NCI-H2196 treated with DMSO at 0.1 percent for 48 hours (cell line): ENCODE measurements at regions not wholly inside any gene's neighbourhood (a gene's known extent, or its start where the extent isn't known, plus 50 kb on each side); places are given as distances from the start of the nearest gene placed in this dataset.
"Not testable (repeated sequence)": the region's sequence is repeated elsewhere in the genome, so short reads cannot be mapped to it uniquely, and the experiment has no call there.

ENCODE experiments used
- DNase-seq: peaks from one replicate; lab custom pipeline; 2025; ENCODE audit not compliant: unreplicated experiment; lab: John Stamatoyannopoulos, UW

DNA sequence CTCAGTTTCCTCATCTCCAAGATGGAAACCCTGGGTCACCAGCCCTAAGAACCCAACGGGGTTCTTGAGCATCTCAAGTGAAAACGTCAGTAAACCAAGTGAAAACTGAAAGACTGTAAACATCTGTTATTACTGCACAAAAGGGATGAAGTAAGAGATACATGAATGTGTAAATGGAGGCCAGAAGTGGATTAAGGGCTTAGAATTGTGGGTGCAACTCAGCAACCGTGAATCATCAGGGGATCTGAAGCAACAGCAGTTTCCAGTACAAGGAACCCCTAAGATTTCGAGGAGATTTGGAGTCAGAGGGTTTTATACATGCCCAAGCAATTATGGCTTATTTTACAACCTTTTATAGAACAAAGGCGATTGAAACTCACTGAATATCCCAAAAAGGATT is 95.7 kb upstream of the SVIL start:
- no peak for DNase-seq

DNA sequence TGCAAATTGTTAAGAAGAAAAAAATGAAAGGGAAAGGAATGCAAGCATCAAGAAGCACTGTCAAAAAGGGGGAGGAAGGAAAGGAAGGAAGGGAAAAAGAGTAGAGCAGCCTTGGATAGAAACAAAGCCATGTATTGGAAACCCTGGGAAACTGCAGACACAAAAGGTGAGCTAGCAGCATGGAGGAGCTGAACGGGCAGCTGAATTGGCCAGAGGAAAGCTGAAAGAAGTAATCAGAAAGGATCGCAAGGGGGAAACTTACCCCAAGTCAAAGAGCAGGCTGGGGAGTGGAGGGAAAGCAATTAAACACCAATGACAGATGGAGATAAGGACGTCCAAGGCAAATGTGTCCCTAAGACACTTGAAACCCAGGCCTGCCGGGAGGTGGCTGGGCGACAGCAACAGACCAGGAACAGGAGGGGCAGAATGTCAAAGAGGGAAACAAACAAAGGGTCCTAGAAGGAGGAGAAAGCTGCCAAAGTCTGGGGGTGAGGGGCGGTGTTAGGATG is 93.8 kb upstream of the SVIL start:
- no peak for DNase-seq

- DNase-seq, result not testable (repeated sequence)
Measured at GRCh38 chr10:29725927-29726326, 91.2 kb upstream of the SVIL start.

DNA sequence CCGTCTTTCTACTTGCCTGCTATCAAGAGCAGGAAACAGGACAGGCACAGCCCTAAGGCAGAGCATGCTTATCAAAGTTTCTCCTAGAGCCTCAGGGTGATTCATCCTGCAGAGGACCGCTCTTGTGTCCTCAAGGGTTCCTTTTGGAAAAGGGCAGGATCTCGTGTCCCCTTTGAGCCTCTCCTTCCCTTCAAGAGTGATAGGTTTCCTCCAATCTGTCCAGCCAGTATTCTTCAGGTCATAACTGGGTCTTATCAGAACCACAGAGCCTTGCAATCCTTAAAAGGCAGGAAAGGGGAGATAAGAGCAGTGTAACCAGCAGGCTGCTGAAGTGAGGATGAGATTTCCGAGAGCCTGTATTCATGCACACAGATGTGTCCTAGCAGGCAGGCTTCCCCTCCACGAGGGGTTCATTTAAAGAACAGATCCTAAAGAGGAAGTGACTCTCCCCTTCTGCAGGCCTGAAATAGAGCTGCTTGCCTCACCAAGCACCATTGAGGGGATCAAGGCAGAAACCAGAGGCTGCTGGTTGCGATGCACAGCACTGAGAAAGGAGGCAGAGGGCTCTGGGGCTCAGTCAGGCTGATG is 90.5 kb upstream of the SVIL start:
- no peak for DNase-seq

- no peak for DNase-seq
Measured at GRCh38 chr10:29723726-29724125, 89.0 kb upstream of the SVIL start.

GRCh38 chr10:29722777-29723176 is 88.0 kb upstream of the SVIL start:
- DNase-seq, result no peak

- no peak for DNase-seq
Measured at GRCh38 chr10:29720149-29720548, 85.4 kb upstream of the SVIL start.

GRCh38 chr10:29719281-29719675 is 84.5 kb upstream of the SVIL start:
- no peak for DNase-seq

DNA sequence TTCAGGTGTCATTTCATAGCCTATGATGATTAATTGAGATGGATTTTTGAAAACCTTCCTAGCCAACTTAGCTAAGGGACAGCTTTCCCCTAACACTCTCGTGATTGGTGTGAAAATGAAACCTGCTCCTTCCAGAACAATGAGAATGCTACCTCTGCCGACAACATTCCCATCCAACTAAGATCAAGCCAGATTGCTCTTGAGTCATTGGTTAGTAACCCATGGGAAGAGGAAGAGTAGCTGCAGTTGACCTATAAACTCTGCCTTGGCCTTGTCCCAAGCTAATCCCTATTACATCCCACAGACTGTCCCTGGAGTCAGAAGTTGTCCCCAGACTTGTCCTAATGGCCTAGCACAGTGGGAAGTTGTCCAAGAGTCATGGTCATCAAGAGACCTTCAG is 80.5 kb upstream of the SVIL start:
- DNase-seq, result no peak

DNA sequence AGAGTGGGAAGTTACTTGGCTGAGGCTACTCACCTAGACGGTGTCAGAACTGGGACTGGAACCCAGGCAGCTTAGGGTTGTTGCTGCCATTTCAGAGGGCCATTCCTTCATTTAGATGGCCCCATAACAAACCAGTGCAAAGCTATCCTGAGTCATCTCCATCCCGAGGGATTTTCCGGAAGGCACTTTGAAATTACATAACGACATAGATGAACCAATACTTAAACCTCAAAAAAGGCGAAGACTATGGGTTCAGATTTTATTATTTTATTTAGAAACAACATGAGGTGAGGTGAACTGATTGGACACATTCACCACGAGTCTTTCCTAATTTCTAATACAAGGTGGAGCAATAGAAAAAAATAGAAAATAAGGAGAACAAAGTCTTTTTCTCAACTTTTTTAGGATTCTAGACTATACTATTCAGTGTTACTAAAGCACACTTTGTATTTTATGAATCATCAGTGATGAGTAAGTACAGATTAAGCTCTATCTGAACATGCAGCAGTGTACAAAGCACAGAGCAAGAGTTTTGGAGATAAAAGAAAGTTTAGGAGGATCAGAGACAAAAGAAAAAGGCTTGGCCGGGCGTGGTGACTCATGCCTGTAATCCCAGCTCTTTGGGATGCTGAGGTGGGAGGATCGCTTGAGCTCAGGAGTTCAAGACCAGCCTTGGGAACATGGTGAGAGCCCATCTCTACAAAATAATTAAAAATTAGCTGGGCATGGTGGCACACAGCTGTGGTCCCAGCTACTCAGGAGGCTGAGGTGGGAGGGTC is 79.5 kb upstream of the SVIL start:
- no peak for DNase-seq

DNA sequence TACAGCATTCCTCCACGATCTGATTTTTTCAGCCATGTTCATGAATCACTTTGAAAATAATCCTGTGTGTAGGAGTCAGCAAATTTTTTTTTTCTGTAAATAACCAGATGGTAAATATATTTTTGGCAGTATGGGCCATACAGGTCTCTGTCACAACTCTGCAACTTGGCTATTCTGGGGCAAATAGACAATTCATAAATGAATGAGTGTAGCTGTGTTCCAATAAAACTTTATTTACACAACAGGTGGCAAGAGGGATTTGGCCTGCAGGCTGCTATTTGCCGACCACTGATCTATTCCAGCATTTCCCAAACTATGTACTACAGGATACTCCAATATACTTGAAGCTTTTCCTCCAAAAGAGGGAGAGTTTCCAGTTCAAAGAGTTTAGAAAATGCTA is 78.7 kb upstream of the SVIL start:
- DNase-seq, result no peak

DNA sequence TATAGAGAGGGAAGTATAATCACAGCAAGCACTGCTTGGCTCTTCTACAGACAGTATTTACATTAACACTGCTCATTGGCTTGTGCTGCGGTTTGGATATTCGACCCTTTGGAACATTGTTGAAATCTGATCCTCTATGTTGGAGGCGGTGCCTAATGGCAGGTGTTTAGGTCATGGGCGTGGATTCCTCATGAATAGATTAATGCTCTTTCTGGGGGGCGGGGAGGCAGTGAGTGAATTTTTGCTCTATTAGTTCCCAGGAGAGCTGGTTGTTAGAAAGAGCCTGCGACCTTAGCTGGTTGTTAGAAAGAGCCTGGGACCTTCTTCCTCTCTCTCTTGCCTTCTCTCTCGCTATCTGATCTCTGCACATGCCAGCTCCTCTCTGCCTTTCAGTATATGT is 77.3 kb upstream of the SVIL start:
- DNase-seq, result no peak

- DNase-seq, result no peak
Measured at GRCh38 chr10:29710128-29710527, 75.4 kb upstream of the SVIL start.

GRCh38 chr10:29709484-29710002 is 74.8 kb upstream of the SVIL start:
- no peak for DNase-seq

- no peak for DNase-seq
Measured at GRCh38 chr10:29703271-29703670, 68.5 kb upstream of the SVIL start.

DNA sequence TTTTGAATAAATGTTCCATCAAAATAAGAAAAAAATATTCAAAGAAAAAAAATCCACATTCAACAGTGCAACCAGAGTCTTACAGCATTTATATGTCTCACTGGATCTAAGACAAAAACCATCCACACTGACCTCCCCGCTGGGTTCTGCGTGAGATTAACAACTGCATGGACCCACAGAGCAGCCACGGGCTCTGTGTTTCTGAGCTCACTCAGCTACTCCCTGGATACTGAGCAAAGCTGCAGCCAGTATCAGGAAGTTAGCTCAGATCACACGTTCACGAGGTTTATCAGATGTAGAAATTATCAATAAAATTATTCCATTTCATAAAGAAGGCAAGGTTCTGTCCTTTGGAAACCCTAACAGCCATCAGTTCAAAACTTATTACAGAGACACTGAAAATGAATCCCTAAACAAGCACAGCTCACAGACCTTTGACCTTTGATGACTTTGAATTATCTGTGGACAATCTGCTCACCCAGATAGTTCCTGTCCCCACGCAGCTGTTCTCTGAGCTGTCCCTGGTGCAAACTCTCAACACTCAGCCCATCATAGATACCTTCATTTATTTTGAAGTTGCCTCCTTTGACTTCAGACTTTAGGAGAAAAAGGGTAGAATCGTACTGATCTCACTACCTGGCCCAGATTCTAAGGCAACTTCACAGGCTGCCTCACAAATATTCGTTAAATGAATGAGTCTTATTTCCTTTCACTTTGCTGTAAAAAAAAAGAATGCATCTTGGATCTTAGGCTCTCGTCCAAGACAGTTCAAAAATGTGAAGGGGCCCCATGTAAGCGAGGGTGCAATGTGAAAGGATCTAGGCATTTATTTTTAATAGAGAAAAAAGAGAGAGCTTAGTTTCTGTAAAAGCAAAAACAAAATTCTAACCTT is 67.7 kb upstream of the SVIL start:
- no peak for DNase-seq

- DNase-seq, result no peak
Measured at GRCh38 chr10:29701306-29701705, 66.5 kb upstream of the SVIL start.

- DNase-seq, result no peak
Measured at GRCh38 chr10:29699621-29700020, 64.8 kb upstream of the SVIL start.

DNA sequence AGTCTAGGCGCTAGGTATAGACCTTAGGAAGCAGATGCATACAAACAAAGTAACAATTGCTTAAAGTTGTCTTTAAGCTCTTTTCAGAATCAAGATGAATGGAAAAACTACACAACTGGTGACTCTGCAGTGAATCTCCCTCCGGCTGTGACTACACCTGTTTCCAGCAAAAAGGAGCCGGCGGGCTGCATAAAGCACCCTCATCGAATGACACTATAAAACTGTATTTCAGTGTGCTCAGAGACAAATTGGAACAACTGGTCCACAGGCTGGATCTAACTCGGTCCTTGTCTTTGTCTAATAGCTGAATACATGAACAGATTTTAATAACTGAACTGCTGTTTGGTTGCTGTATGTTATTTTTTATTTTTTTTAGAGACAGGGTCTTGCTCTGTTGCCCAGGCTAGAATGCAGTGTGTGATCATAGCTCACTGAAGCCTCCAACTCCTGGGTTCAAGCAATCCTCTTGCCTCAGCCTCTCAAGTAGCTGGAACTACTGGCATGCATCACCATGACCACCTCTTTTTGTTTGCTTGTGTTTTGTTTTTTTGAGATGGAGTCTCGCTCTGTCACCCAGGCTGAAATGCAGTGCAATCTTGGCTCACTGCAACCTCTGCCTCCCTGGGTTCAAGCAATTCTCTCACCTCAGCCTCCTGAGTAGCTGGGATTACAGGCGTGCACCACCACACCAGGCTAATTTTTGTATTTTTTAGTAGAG is 64.2 kb upstream of the SVIL start:
- no peak for DNase-seq

DNA sequence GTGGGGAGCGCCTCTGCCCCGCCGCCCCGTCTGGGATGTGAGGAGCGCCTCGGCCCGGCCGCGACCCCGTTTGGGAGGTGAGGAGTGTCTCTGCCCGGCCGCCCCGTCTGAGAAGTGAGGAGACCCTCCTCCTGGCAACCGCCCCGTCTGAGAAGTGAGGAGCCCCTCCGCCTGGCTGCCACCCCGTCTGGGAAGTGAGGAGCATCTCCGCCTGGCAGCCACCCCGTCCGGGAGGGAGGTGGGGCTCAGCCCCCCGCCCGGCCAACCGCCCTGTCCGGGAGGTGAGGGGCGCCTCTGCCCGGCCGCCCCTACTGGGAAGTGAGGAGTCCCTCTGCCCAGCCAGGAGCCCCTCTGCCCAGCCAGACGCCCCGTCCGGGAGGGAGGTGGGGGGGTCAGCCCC is 61.8 kb upstream of the SVIL start:
- DNase-seq, result not testable (repeated sequence)

DNA sequence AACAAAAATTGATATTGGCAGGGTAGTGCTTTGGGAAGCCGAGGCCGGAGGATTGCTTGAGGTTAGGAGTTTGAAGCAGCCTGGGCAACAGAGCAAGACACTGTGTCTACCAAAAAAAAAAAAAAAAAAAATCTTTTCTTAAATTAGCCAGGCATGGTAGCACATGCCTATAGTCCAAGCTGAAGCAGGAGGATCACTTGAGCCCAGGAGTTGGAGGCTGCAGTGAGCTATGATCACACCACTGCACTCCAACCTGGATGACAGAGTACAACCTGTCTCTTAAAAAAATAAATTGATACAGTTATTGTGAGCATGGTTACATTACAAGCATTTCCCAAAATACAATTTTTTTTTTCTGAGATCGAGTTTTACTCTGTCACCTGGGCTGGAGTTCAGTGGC is 59.4 kb upstream of the SVIL start:
- DNase-seq, result no peak
